MG63 (cell line): ENCODE measurements at regions not wholly inside any gene's neighbourhood (a gene's known extent, or its start where the extent isn't known, plus 50 kb on each side); places are given as distances from the start of the nearest gene placed in this dataset.
"Not testable (repeated sequence)": the region's sequence is repeated elsewhere in the genome, so short reads cannot be mapped to it uniquely, and the experiment has no call there.

ENCODE experiments used
- DNase-seq: peaks from one replicate; pipeline ENCODE4 v3.0.0-alpha.2; 2020
- H3K27me3 ChIP-seq: fragments of 250-450 bp; sonication (Bioruptor Pico); 2 replicates; pipeline ENCODE4 v1.5.1; 2020; ENCODE audit warnings: mild to moderate bottlenecking, moderate library complexity
- H3K36me3 ChIP-seq: fragments of 250-450 bp; sonication (Bioruptor Pico); 2 replicates; pipeline ENCODE4 v1.5.1; 2020; ENCODE audit warnings: mild to moderate bottlenecking, moderate library complexity
- H3K4me3 ChIP-seq: fragments of 250-450 bp; sonication (Bioruptor Pico); 2 replicates; pipeline ENCODE4 v1.5.1; 2020; ENCODE audit warnings: mild to moderate bottlenecking, moderate library complexity
- H3K9me3 ChIP-seq: fragments of 250-450 bp; sonication (Bioruptor Pico); 2 replicates; pipeline ENCODE4 v1.5.1; 2020; ENCODE audit warnings: mild to moderate bottlenecking, moderate library complexity

DNA sequence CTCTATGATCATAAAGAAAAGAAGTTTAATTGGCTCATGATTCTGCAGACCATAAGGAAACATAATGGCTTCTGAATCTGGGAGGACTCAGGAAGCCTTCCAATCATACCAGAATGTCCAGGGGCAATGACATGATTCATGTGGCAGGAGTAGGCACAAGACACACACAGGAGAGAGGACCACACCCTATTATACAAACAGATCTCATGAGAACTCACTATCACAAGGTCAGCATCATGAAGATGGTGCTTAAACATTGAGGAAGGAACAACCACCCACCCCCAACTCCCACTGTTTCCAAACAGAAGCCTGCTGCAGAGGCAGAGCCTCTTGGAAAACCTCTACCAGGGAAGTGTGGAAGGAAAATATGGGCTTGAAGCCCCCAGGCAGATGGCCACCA lies 267.4 kb downstream of the POTED start:
- not testable (repeated sequence) for H3K9me3 ChIP-seq, H3K4me3 ChIP-seq, H3K36me3 ChIP-seq, DNase-seq, H3K27me3 ChIP-seq

DNA sequence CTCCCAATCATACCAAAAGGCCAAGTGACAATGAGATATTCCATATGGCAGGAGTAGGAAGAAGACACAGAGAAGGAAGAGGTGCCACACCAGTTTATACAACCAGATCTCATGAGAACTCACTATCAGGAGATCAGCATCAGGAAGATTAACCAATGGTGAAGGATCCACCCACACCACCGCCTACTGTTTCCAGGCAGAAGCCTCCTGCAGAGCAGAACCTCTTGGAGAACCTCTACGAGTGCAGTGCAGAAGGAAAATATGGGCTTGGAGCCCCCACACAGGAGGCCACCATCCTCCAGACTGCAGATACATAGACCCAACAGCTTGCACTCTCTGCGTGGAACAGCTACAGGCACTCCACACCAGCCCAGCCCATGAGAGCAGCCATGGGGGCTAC lies 264.4 kb downstream of the POTED start:
- DNase-seq, H3K9me3 ChIP-seq: not testable (repeated sequence)

DNA sequence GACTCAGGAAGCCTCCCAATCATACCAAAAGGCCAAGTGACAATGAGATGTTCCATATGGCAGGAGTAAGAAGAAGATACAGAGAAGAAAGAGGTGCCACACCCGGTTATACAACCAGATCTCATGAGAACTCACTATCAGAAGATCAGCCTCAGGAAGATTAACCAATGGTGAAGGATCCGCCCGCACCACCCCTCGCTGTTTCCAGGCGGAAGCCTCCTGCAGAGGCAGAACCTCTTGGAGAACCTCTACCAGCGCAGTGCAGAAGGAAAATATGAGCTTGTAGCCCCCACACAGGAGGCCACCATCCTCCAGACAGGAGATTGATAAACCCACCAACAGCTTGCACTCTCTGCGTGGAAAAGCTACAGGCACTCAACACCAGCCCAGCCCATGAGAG lies 245.1 kb downstream of the POTED start:
- DNase-seq: no peak

More for the DNA sequence above, 264.4 kb downstream of the POTED start:
- H3K4me3 ChIP-seq, H3K27me3 ChIP-seq, H3K36me3 ChIP-seq: not testable (repeated sequence)

DNA sequence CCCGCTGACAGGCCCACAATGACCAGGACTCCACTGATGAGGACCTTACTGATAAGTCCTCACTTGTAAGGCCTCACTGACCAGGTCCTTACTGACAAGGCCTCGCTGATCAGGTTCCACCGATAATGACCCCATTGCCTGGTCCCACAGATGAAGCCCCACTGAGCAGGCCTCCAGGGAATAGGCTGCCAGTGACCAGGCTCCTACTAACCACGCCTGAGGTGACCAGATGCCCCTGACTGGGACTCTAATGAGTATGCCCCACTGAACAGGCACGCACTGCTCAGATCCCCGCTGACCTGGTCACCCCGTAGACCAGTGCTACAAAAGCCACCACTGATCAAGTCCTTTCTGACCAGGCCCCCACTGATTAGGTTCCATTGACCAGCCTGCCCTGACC lies 241.2 kb downstream of the POTED start:
- not testable (repeated sequence) for DNase-seq, H3K36me3 ChIP-seq, H3K4me3 ChIP-seq, H3K27me3 ChIP-seq, H3K9me3 ChIP-seq

More for the DNA sequence above, 245.1 kb downstream of the POTED start:
- no peaks in the 10 kb centered on the region for H3K27me3 ChIP-seq
- no peak overlapping the region for H3K4me3 ChIP-seq
- no peaks in the 10 kb centered on the region for H3K36me3 ChIP-seq
- no peaks in the 10 kb centered on the region for H3K9me3 ChIP-seq

DNA sequence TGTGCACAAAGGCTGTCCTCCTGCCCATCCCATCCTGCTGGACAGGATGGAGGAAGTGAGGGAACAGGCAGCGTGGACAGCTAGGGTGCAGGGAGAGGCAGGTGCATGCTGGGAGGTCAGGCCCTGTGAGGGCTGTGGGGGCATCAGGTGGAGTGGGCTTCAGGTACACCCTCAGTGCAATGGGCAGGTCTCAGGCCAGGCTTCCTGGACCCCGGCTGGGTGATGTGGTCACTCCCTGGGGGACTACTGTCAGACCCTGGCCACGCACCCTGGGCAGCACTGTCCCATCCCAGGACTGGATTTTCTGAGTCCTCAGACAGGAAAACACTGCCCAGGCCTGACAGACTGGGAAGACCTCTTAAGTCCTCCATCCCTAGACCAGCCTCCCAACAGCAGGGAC lies 239.9 kb downstream of the POTED start:
- H3K9me3 ChIP-seq: not testable (repeated sequence)

DNA sequence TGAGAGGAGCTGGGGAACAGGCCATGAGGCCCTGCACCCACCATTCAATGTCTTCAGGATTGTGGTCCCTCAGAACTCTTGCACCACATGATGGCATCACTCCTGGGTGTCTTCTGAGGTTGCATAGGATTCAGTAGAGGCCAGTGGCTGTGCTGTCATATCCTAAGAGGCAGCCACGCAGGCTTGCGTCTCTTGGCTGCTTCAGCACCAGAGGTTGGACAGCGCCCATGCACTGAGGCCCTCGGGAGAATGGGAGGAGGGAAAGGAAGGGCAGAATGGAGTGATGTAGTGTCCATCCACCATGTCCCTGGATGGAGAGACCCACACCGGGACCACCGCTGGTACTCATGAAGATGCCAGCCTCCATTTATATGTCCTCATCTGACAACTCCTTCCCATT lies 237.1 kb downstream of the POTED start:
- not testable (repeated sequence) for H3K36me3 ChIP-seq, H3K4me3 ChIP-seq, H3K27me3 ChIP-seq, H3K9me3 ChIP-seq
- peak; percentile 27 for DNase-seq

More for the DNA sequence above, 239.9 kb downstream of the POTED start:
- not testable (repeated sequence) for H3K27me3 ChIP-seq, DNase-seq, H3K4me3 ChIP-seq, H3K36me3 ChIP-seq

DNA sequence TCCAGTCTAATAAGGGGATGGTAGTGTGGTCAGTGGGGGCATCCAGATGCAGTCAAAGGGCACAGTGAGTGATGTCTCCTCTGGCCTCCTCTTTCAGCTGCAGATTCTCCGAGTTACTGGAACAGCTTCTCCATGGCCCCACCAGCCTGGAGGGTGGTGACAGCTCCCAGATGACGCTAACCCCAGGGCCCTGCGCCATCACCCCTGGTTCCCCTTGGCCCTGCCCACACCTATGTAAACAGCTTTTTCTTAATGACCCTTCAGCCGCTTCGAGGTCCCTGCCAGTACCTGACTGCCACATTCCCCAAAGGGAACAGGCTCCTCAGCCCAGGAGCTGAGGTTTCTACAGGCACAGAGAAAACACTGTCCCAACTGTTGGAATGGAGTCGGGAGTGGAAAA lies 235.0 kb downstream of the POTED start:
- not testable (repeated sequence) for H3K27me3 ChIP-seq, H3K4me3 ChIP-seq, H3K36me3 ChIP-seq, H3K9me3 ChIP-seq, DNase-seq

DNA sequence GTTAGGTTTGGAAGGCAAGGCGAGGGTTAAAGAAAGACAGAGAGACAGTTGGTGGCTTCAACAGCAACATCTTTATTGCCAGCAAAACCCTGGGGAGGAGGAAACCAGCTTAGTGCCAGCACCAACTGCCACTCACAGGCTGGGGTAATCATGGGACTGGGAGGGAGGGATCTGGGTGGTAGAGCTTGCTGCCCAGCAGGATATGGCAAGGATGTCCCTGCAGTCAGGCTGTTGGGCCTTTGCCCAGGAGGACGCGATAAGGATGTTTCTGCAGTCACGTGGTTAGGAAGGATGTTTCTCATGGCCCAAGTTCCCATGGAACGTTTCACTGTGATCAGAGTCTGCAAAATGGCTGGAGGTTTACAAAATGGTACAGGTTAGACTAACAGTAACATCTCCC lies 233.5 kb downstream of the POTED start:
- not testable (repeated sequence) for H3K36me3 ChIP-seq, H3K9me3 ChIP-seq

DNA sequence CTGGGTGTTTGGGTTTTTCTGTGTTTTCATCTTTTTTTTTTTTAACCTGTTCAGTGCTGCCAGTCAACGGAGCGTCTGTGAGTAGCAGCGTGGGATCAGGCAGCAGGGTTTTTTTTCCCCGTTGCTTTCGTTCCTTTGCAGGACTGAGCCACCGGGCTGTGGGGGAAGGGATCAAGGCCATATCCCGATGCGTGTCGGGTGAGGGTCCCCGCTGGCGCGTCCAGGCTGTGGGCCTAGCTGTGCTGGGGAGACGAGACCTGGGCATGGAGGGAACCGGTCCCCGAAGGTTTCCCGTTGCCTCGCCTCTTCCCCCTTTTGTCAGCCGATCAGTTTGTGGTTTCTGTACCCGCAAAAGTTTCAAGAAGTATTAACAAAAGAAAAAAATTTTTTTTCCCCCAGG lies 218.1 kb downstream of the POTED start:
- not testable (repeated sequence) for DNase-seq, H3K36me3 ChIP-seq, H3K27me3 ChIP-seq, H3K9me3 ChIP-seq, H3K4me3 ChIP-seq

More for the DNA sequence above, 233.5 kb downstream of the POTED start:
- not testable (repeated sequence) for H3K4me3 ChIP-seq, H3K27me3 ChIP-seq
- peak; percentile 23 for DNase-seq

DNA sequence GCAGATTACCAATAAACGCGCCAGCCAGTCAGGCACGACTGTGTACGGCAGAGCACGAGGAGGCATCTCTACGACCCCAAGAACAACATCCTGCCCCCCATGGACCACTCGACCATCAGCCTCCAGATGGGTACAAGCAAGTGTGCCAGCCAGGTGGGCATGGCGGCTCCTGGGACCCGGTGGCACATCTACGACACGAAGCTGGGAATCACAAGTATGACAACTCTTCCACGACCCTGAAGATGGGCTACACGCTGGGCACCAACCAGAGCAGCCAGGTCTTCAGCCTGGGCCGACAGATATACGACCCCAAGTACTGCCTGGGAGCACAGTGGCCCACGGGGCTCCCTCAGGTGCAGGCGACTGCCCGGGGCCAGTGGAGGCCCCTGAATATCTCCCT lies 217.6 kb downstream of the POTED start:
- no peaks in the 10 kb centered on the region for H3K9me3 ChIP-seq
- H3K36me3 ChIP-seq: no peaks in the 10 kb centered on the region
- no peaks in the 10 kb centered on the region for H3K27me3 ChIP-seq
- no peak for DNase-seq
- H3K4me3 ChIP-seq: no peak overlapping the region

DNA sequence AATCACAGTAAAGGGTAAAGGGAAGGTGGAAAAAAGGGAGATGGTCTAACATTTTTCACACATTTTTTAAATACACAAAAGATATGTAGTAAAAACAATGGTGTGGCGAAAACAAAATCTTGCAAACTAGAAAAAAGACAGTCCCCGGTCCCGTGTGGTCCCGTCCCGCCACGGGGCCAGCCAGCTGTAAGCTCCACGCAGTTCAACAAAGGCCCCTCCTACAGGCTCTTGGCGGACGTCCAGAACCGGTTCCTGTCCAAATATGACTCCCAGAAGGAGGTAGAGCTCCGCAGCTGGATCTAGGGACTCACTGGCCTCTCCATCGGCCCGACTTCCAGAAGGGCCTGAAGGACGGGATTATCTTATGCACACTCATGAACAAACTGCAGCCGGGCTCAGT lies 216.9 kb downstream of the POTED start:
- H3K9me3 ChIP-seq, H3K36me3 ChIP-seq, DNase-seq, H3K4me3 ChIP-seq, H3K27me3 ChIP-seq: not testable (repeated sequence)

DNA sequence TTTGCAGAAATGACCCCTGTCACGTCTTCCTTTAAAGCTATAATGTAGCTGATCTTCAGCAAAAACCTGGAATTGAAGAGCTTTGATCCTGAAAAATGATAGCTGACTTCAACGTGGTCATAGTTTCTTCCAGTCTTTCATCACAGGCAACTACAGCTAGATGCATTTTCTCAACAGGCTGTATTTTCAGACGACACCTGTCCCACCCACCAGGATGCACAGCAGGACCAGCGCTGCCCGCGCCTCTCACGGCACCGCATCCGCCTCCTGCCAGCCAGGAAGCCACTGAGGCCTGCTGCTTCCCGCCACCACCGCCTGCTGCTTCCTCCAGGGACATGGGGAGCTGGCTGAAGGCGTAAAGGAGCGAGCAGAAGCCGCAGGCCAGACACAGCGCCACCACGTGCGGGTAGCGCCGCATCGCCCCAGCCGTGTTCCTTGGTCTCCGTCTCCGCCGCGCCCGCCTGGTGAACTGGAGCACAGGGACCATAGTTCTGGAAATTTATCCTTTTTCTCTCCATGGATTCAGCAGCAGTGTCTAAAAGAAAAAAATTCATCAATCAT lies 215.7 kb downstream of the POTED start:
- H3K36me3 ChIP-seq, H3K4me3 ChIP-seq, DNase-seq, H3K9me3 ChIP-seq, H3K27me3 ChIP-seq: not testable (repeated sequence)

DNA sequence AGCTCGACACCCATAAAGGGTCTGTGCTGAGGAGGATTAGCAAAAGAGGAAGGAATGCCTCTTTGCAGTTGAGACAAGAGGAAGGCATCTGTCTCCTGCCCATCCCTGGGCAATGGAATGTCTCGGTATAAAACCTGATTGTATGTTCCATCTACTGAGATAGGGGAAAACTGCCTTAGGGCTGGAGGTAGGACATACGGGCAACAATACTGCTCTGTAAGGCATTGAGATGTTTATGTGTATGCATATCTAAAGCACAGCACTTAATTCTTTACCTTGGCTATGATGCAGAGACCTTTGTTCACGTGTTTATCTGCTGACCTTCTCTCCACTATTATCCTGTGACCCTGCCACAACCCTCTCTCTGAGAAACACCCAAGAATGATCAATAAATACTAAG lies 210.7 kb downstream of the POTED start:
- not testable (repeated sequence) for H3K27me3 ChIP-seq, H3K9me3 ChIP-seq

DNA sequence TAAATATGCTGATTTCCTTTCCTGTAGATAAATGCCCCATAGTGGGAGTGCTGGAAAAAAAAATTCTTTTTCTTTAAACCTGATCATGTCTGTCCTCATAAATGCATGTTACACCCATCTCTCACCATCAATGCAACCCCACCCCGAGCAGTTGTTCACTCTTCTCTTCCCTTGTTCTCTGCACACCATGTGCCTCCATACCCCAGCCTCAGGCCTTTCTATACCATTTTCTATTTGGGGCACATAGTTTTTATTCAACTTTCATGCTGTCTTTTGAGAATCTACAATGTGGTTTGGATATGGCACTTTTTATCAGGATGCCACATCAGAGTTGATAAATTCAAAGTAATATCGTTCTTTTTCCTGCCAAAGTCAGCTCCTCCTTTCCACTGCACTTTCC lies 202.6 kb downstream of the POTED start:
- not testable (repeated sequence) for H3K9me3 ChIP-seq, H3K27me3 ChIP-seq, H3K36me3 ChIP-seq, DNase-seq, H3K4me3 ChIP-seq

More for the DNA sequence above, 210.7 kb downstream of the POTED start:
- not testable (repeated sequence) for H3K4me3 ChIP-seq, DNase-seq, H3K36me3 ChIP-seq

DNA sequence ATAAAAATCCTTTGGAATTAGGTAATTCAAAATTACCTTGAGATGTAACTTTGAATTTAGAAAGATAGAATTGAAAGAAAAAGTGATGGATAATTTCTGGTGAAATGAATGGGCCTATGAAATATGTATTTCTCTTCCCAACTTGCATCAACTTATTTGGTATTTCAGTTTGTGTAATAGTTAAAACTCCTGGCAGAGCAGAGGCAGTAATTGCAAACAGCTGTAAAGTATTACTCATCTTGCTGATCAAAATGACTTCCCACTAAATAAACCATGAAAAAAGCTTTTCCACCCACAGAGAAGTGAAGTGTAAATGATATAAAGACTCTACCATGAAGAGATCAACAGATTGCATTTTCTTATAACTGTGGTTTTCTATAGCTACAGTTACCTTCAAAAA lies 201.0 kb downstream of the POTED start:
- not testable (repeated sequence) for H3K36me3 ChIP-seq, H3K4me3 ChIP-seq, H3K9me3 ChIP-seq, DNase-seq, H3K27me3 ChIP-seq

DNA sequence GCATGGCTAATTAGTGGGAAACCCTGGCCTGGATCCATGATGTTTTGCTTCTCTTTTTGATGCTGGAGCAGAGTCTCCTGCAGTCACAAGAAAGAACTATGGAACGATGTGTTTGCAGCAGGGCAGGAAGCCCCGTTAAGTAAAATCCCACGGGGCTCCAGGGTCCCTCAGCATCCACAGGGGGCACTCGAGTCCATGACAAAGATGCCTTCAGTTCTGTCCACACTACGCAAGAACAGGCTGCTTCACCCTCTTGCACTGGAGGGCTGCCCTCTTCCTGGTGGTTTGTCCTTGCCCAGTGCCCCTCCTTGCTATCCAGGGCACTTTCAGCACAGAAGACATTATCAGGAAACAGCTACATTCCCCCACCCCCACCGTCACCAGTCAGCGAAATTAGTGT lies 196.9 kb downstream of the POTED start:
- H3K9me3 ChIP-seq, H3K27me3 ChIP-seq, H3K4me3 ChIP-seq, H3K36me3 ChIP-seq, DNase-seq: not testable (repeated sequence)

DNA sequence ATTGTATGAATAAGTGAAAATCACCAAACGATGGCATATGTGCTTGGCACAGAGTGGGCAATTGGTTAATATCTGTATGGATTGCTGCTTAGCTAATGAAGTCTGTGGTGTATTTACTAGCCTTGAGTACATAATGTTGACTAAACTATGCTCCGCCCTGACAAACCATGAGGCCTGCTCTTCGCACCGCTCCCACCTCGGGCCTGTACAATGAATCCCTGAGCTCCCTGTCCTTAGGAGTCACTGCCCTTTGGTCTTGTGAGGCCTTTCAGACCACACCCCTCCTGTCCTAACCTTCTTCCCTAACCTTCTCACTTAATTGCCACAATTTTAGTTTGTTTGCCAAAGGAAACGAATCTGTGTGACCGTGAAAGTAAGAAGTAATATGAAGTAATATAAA lies 193.2 kb downstream of the POTED start:
- H3K4me3 ChIP-seq, H3K36me3 ChIP-seq, DNase-seq, H3K9me3 ChIP-seq, H3K27me3 ChIP-seq: not testable (repeated sequence)
